H9 (cell line): ENCODE measurements at regions not wholly inside any gene's neighbourhood (a gene's known extent, or its start where the extent isn't known, plus 50 kb on each side); places are given as distances from the start of the nearest gene placed in this dataset.

Experiments
- DNase-seq: peaks from one replicate; pipeline ENCODE4 v3.0.0-alpha.2; 2017
- H2AFZ ChIP-seq: one replicate; pipeline ENCODE4 v1.6.1; 2013; ENCODE audit warnings: mild to moderate bottlenecking, low read length, control low read depth, moderate library complexity
- H2AK5ac ChIP-seq: 2 replicates; pipeline ENCODE4 v1.6.1; 2013; ENCODE audit warnings: low read length, control low read depth, mixed read lengths; ENCODE audit not compliant: insufficient read length
- H2BK120ac ChIP-seq: one replicate; pipeline ENCODE4 v1.6.1; 2013; ENCODE audit warnings: low read depth, mild to moderate bottlenecking, low read length, control low read depth, inconsistent platforms; ENCODE audit not compliant: poor library complexity, severe bottlenecking
- H2BK12ac ChIP-seq: 2 replicates; pipeline ENCODE4 v1.6.1; 2013; ENCODE audit warnings: low read length, control low read depth, mixed read lengths, low read depth; ENCODE audit not compliant: insufficient read length
- H2BK15ac ChIP-seq: 2 replicates; pipeline ENCODE4 v1.6.1; 2013; ENCODE audit warnings: low read depth, low read length, control low read depth
- H2BK20ac ChIP-seq: one replicate; pipeline ENCODE4 v1.6.1; 2013; ENCODE audit warnings: low read depth, mild to moderate bottlenecking, low read length, control low read depth, inconsistent platforms; ENCODE audit not compliant: poor library complexity, severe bottlenecking
- H2BK5ac ChIP-seq: 2 replicates; pipeline ENCODE4 v1.6.1; 2013; ENCODE audit warnings: low read length, control low read depth, mixed read lengths; ENCODE audit not compliant: insufficient read length
- H3K14ac ChIP-seq: 2 replicates; pipeline ENCODE4 v1.6.1; 2013; ENCODE audit warnings: low read length, control low read depth; ENCODE audit not compliant: insufficient read depth
- H3K18ac ChIP-seq: 2 replicates; pipeline ENCODE4 v1.6.1; 2013; ENCODE audit warnings: low read depth, mild to moderate bottlenecking, mixed read lengths, low read length, control low read depth; ENCODE audit not compliant: insufficient read length
- H3K23ac ChIP-seq: 2 replicates; pipeline ENCODE4 v1.6.1; 2013; ENCODE audit warnings: low read length, control low read depth, mixed read lengths, low read depth; ENCODE audit not compliant: insufficient read length
- H3K23me2 ChIP-seq: 2 replicates; pipeline ENCODE4 v1.6.1; 2013; ENCODE audit warnings: low read depth, mild to moderate bottlenecking, mixed read lengths, low read length, control low read depth; ENCODE audit not compliant: insufficient read length, poor library complexity, severe bottlenecking
- H3K27ac ChIP-seq: 2 replicates; pipeline ENCODE4 v1.5.1; 2013; ENCODE audit warnings: low read length, control low read depth, mixed read lengths, low read depth; ENCODE audit not compliant: insufficient read length
- H3K27me3 ChIP-seq: 2 replicates; pipeline ENCODE4 v1.6.1; 2013; ENCODE audit warnings: low read length, control low read depth, inconsistent platforms; ENCODE audit not compliant: insufficient read depth
- H3K4ac ChIP-seq: 2 replicates; pipeline ENCODE4 v1.6.1; 2013; ENCODE audit warnings: low read depth, mild to moderate bottlenecking, control low read depth, inconsistent platforms, low read length, moderate library complexity
- H3K4me1 ChIP-seq: 2 replicates; pipeline ENCODE4 v1.6.1; 2013; ENCODE audit warnings: low read length, control low read depth, inconsistent platforms; ENCODE audit not compliant: insufficient read depth
- H3K4me2 ChIP-seq: 2 replicates; pipeline ENCODE4 v1.6.1; 2013; ENCODE audit warnings: low read length, control low read depth, mixed read lengths; ENCODE audit not compliant: insufficient read length, insufficient read depth
- H3K56ac ChIP-seq: 2 replicates; pipeline ENCODE4 v1.6.1; 2013; ENCODE audit warnings: low read depth, mild to moderate bottlenecking, mixed read lengths, low read length, control low read depth; ENCODE audit not compliant: insufficient read length
- H3K79me1 ChIP-seq: 2 replicates; pipeline ENCODE4 v1.6.1; 2013; ENCODE audit warnings: low read depth, mild to moderate bottlenecking, moderate library complexity, low read length, control low read depth, inconsistent platforms; ENCODE audit not compliant: insufficient read depth, poor library complexity, severe bottlenecking
- H3K79me2 ChIP-seq: 2 replicates; pipeline ENCODE4 v1.6.1; 2013; ENCODE audit warnings: low read length, control low read depth, inconsistent platforms; ENCODE audit not compliant: insufficient read depth
- H3K9ac ChIP-seq: 2 replicates; pipeline ENCODE4 v1.6.1; 2013; ENCODE audit warnings: low read length, control low read depth, mixed read lengths; ENCODE audit not compliant: insufficient read length; ENCODE audit errors: extremely low read depth
- H3K9me3 ChIP-seq: one replicate; pipeline ENCODE4 v1.6.1; 2013; ENCODE audit warnings: low read depth, low read length, inconsistent platforms; ENCODE audit not compliant: control insufficient read depth
- H3T11ph ChIP-seq: one replicate; pipeline ENCODE4 v1.6.1; 2013; ENCODE audit warnings: mild to moderate bottlenecking, low read length, control low read depth, inconsistent platforms
- H4K20me1 ChIP-seq: one replicate; pipeline ENCODE4 v1.6.1; 2013; ENCODE audit not compliant: control insufficient read depth, insufficient read length, insufficient read depth
- H4K5ac ChIP-seq: 2 replicates; pipeline ENCODE4 v1.6.1; 2013; ENCODE audit warnings: low read depth, mild to moderate bottlenecking, mixed read lengths, low read length, control low read depth; ENCODE audit not compliant: insufficient read length
- H4K8ac ChIP-seq: replicated peaks from 2 replicates; pipeline ENCODE4 v1.6.1; 2013; ENCODE audit warnings: low read length, control low read depth, mixed read lengths, low read depth; ENCODE audit not compliant: insufficient read length
- H4K91ac ChIP-seq: 2 replicates; pipeline ENCODE4 v1.6.1; 2013; ENCODE audit warnings: low read depth, mild to moderate bottlenecking, moderate library complexity, mixed read lengths, low read length, control low read depth; ENCODE audit not compliant: insufficient read length
- H3K27ac Mint-ChIP-seq, 3 experiments: 2 replicates in 2 of 3; 3 replicates in 1 of 3; pipeline ENCODE4 v1.8.0; 2020 to 2021; ENCODE audit warnings: mixed read lengths in 3 of 3, mild to moderate bottlenecking in 1 of 3, moderate library complexity in 1 of 3
- H3K27me3 Mint-ChIP-seq: 2 replicates; pipeline ENCODE4 v1.8.0; 2021; ENCODE audit warnings: low read depth, mild to moderate bottlenecking, moderate library complexity, mixed read lengths
- H3K36me3 Mint-ChIP-seq, 3 experiments: 2 replicates in 2 of 3; 3 replicates in 1 of 3; pipeline ENCODE4 v1.8.0; 2020 to 2021; ENCODE audit warnings: low read depth in 3 of 3, mixed read lengths in 3 of 3; ENCODE audit not compliant: insufficient read depth in 1 of 3
- H3K4me1 Mint-ChIP-seq, 2 experiments: 2 replicates each; pipeline ENCODE4 v1.8.0; 2020; ENCODE audit warnings: mixed read lengths in 2 of 2
- H3K4me3 Mint-ChIP-seq, 2 experiments: 2 replicates in 1 of 2; 3 replicates in 1 of 2; pipeline ENCODE4 v1.8.0; 2020 to 2021; ENCODE audit warnings: mild to moderate bottlenecking in 2 of 2, mixed read lengths in 2 of 2, moderate library complexity in 1 of 2
- H3K9me3 Mint-ChIP-seq, 2 experiments: 2 replicates in 1 of 2; 3 replicates in 1 of 2; pipeline ENCODE4 v1.8.0; 2020; ENCODE audit warnings: mild to moderate bottlenecking in 2 of 2, mixed read lengths in 2 of 2, moderate library complexity in 1 of 2
- CTCF ChIP-seq: fragments of 200-600 bp; sonication (generic); conservative IDR thresholded peaks from 3 replicates; pipeline ENCODE4 v1.8.0; 2021; ENCODE audit warnings: antibody characterized with exemption, mild to moderate bottlenecking
- WGBS: extraction: QIAGEN DNeasy Blood & Tissue Kit; methylation state at CpG from one replicate; pipeline ENCODE4 v1.1.7; 2013; ENCODE audit warnings: missing lambda C conversion rate, low lambda C conversion rate, mixed read lengths; ENCODE audit not compliant: insufficient read length; ENCODE audit errors: extremely low coverage; 5-methylcytosine and 5-hydroxymethylcytosine counted together

GRCh38 chr2:207387001-207387571, 142.7 kb upstream of the CREB1 start:
- H2BK15ac ChIP-seq: no peak overlapping the region
- no peak overlapping the region for H3K18ac ChIP-seq
- H4K8ac ChIP-seq: no peak overlapping the region
- no peaks in the 10 kb centered on the region for H3K79me2 ChIP-seq
- no peaks in the 10 kb centered on the region for H3K9me3 ChIP-seq
- no peak overlapping the region for H3K4ac ChIP-seq
- no peak overlapping the region for H2AFZ ChIP-seq
- H2BK120ac ChIP-seq: no peak overlapping the region
- no CpG with 5 or more reads among the region's 3 CpGs for WGBS
- DNase-seq: no peak
- Mint-ChIP-seq H3K27ac (no peak overlapping the region), H3K4me3 (no peak overlapping the region), H3K9me3 (peaks cover 12 to 16% of the 10 kb centered on the region in 2 experiments), H3K36me3 (peaks cover 5 to 16% (median 7%) of the 10 kb centered on the region in 3 experiments; a peak in 5 of 7 replicates), H3K27me3 (no peaks in the 10 kb centered on the region), H3K4me1 (peaks cover 11 to 14% of the 10 kb centered on the region in 2 experiments)
- no peaks in the 10 kb centered on the region for H3K79me1 ChIP-seq
- H3K4me2 ChIP-seq: no peak overlapping the region
- H3K9ac ChIP-seq: no peak overlapping the region
- H3K14ac ChIP-seq: no peak overlapping the region
- no peaks in the 10 kb centered on the region for H4K20me1 ChIP-seq
- no peak overlapping the region for H3K27ac ChIP-seq
- H2BK12ac ChIP-seq: no peak overlapping the region
- H2AK5ac ChIP-seq: no peak overlapping the region
- H2BK20ac ChIP-seq: no peak overlapping the region
- H3K56ac ChIP-seq: no peak overlapping the region
- H3K23ac ChIP-seq: no peak overlapping the region
- no peak overlapping the region for H2BK5ac ChIP-seq
- no peak for TF ChIP-seq CTCF
- no peak overlapping the region for H3T11ph ChIP-seq
- H4K5ac ChIP-seq: no peak overlapping the region
- no peaks in the 10 kb centered on the region for H3K23me2 ChIP-seq
- H3K4me1 ChIP-seq: no peaks in the 10 kb centered on the region
- no peaks in the 10 kb centered on the region for H3K27me3 ChIP-seq
- H4K91ac ChIP-seq: no peak overlapping the region
